ENCODE measurements at regions not wholly inside any gene's neighbourhood (a gene's known extent, or its start where the extent isn't known, plus 50 kb on each side); places are given as distances from the start of the nearest gene placed in this dataset.

DNA sequence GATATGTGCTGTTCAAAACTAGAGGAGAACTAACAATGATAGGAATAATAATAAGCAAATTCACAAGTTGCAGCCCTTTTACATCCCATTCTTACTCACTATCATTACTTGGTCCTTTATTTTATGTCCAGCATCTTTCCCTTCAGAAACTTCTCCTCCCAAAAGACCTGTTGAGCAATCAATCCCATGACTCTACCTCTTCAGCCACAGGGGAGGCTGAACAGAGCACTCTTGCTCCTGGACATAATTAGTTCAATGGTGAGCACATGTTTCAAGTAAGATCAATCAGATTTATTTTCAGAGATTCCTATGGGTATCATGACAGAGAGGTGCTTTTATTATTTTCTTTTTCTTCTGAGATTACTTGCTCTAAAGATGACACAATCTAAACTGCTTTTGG, 260.0 kb downstream of the COG6 start:
- no peak for FAIRE-seq
- Histone ChIP-seq H4K20me1 (ENCODE audit: insufficient read depth, low read length) (no peaks in the 10 kb centered on the region), H3K4me1 (ENCODE audit: insufficient read depth, low read length) (no peaks in the 10 kb centered on the region), H3K4me2 (ENCODE audit: low read length) (no peak overlapping the region), H3K9me3 (ENCODE audit: insufficient read depth, low read depth, low read length) (no peaks in the 10 kb centered on the region), H3K27ac (ENCODE audit: low read depth, low read length) (no peak overlapping the region), H3K27me3 (ENCODE audit: insufficient read depth, low read length) (no peaks in the 10 kb centered on the region), H3K9ac (ENCODE audit: low read length) (no peak overlapping the region), H3K36me3 (ENCODE audit: insufficient read depth, low read length) (no peaks in the 10 kb centered on the region), H2AFZ (ENCODE audit: low read depth, low read length) (no peak overlapping the region), H3K4me3 (ENCODE audit: insufficient read depth, low read depth, low read length) (no peak overlapping the region), H3K79me2 (ENCODE audit: insufficient read depth, low read length) (no peaks in the 10 kb centered on the region)
- no peak overlapping the region for H3K4me3 Mint-ChIP-seq (ENCODE audit: unreplicated experiment)
- no peaks in the 10 kb centered on the region for H3K9me3 Mint-ChIP-seq (ENCODE audit: unreplicated experiment)
- H3K27me3 Mint-ChIP-seq (ENCODE audit: low read depth, unreplicated experiment): no peaks in the 10 kb centered on the region
- no peak overlapping the region for H3K27ac Mint-ChIP-seq (ENCODE audit: unreplicated experiment)
- peaks cover 3% of the 10 kb centered on the region for H3K4me1 Mint-ChIP-seq (ENCODE audit: low read depth, unreplicated experiment)
- no peak for DNase-seq (ENCODE audit: low read depth)
- TF ChIP-seq EZH2 (IDR thresholded peaks at IDR 0.05; ENCODE audit: insufficient read depth, low read length): no peak
- TF ChIP-seq CTCF (IDR thresholded peaks at IDR 0.05; ENCODE audit: insufficient read depth, low read depth, low read length): no peak
- H3K36me3 Mint-ChIP-seq (ENCODE audit: low read depth, unreplicated experiment): no peaks in the 10 kb centered on the region

DNA sequence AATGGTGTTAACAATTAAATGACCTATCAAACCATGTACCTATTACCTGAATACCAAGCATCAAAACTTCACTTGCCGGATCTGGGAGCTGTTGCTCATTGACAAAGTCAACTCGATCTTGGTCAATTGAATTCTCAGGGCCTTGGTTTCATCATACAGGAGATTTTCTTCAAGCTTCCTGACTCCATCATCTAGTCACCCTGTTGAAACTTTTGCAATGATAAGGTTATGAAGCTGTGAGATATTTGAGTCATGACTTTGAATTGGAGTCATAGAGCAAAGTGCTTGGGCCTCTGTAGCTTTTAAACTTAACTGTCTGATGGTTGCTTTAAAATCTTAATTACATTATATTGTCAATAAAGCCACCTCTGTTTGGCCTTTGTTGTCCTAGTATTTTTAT, 260.9 kb downstream of the COG6 start:
- FAIRE-seq (no peak), DNase-seq (ENCODE audit: low read depth) (no peak)
- H3K79me2 ChIP-seq (ENCODE audit: insufficient read depth, low read length): no peaks in the 10 kb centered on the region
- no peaks in the 10 kb centered on the region for H3K27me3 ChIP-seq (ENCODE audit: insufficient read depth, low read length)
- H3K4me3 ChIP-seq (ENCODE audit: insufficient read depth, low read depth, low read length): no peak overlapping the region
- no peak overlapping the region for H3K4me3 Mint-ChIP-seq (ENCODE audit: unreplicated experiment)
- H3K36me3 Mint-ChIP-seq (ENCODE audit: low read depth, unreplicated experiment): no peaks in the 10 kb centered on the region
- H3K4me1 Mint-ChIP-seq (ENCODE audit: low read depth, unreplicated experiment): peaks cover 3% of the 10 kb centered on the region
- no peaks in the 10 kb centered on the region for H3K9me3 ChIP-seq (ENCODE audit: insufficient read depth, low read depth, low read length)
- TF ChIP-seq EZH2 (IDR thresholded peaks at IDR 0.05; ENCODE audit: insufficient read depth, low read length) (no peak), CTCF (IDR thresholded peaks at IDR 0.05; ENCODE audit: insufficient read depth, low read depth, low read length) (no peak)
- no peak overlapping the region for H2AFZ ChIP-seq (ENCODE audit: low read depth, low read length)
- H3K9ac ChIP-seq (ENCODE audit: low read length): no peak overlapping the region
- H3K27ac ChIP-seq (ENCODE audit: low read depth, low read length): no peak overlapping the region
- no peaks in the 10 kb centered on the region for H4K20me1 ChIP-seq (ENCODE audit: insufficient read depth, low read length)
- H3K36me3 ChIP-seq (ENCODE audit: insufficient read depth, low read length): no peaks in the 10 kb centered on the region
- peaks cover 2% of the 10 kb centered on the region for H3K9me3 Mint-ChIP-seq (ENCODE audit: unreplicated experiment)
- H3K27ac Mint-ChIP-seq (ENCODE audit: unreplicated experiment): no peak overlapping the region
- H3K27me3 Mint-ChIP-seq (ENCODE audit: low read depth, unreplicated experiment): no peaks in the 10 kb centered on the region
- no peaks in the 10 kb centered on the region for H3K4me1 ChIP-seq (ENCODE audit: insufficient read depth, low read length)
- H3K4me2 ChIP-seq (ENCODE audit: low read length): no peak overlapping the region

DNA sequence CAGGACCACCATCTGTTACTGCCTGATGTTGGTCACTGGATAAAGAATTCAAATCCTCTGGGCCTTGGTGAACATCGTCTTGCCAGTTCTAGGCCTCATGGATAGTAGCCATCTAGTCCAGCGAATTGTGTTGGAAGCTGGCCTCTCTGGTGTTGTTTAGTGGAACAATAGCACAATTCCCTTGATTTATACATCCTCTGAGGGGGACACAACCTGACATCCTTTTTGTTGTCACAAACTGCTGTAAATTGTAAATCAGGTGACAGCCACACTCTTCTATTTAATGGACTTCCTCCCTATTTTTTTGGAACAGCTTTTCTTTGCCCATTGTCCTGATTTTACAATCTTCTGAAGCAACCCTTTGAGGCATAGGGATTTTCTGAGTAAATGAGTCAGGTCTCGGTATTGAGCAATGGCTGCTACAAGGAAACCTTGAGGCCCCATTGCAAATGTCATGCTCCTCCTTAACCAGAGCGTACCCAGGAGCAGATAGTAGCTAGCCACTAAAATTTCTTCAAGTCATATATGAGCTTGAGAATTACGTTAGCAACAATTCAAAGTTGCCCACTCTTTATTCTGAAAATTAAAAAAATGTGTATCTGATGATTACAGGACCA, 263.3 kb downstream of the COG6 start:
- Mint-ChIP-seq H3K9me3 (ENCODE audit: unreplicated experiment) (peaks cover 8% of the 10 kb centered on the region), H3K4me1 (ENCODE audit: low read depth, unreplicated experiment) (peaks cover 2% of the 10 kb centered on the region), H3K36me3 (ENCODE audit: low read depth, unreplicated experiment) (no peaks in the 10 kb centered on the region), H3K27ac (ENCODE audit: unreplicated experiment) (no peak overlapping the region), H3K4me3 (ENCODE audit: unreplicated experiment) (no peak overlapping the region), H3K27me3 (ENCODE audit: low read depth, unreplicated experiment) (no peaks in the 10 kb centered on the region)
- Histone ChIP-seq H4K20me1 (ENCODE audit: insufficient read depth, low read length) (no peaks in the 10 kb centered on the region), H3K9me3 (ENCODE audit: insufficient read depth, low read depth, low read length) (no peaks in the 10 kb centered on the region), H3K4me2 (ENCODE audit: low read length) (no peak overlapping the region), H3K4me3 (ENCODE audit: insufficient read depth, low read depth, low read length) (no peak overlapping the region), H3K4me1 (ENCODE audit: insufficient read depth, low read length) (no peaks in the 10 kb centered on the region), H3K79me2 (ENCODE audit: insufficient read depth, low read length) (no peaks in the 10 kb centered on the region), H3K27ac (ENCODE audit: low read depth, low read length) (no peak overlapping the region), H3K36me3 (ENCODE audit: insufficient read depth, low read length) (no peaks in the 10 kb centered on the region), H2AFZ (ENCODE audit: low read depth, low read length) (no peak overlapping the region), H3K9ac (ENCODE audit: low read length) (no peak overlapping the region), H3K27me3 (ENCODE audit: insufficient read depth, low read length) (no peaks in the 10 kb centered on the region)
- FAIRE-seq: no peak
- no peak for DNase-seq (ENCODE audit: low read depth)
- no peak for TF ChIP-seq EZH2 (IDR thresholded peaks at IDR 0.05; ENCODE audit: insufficient read depth, low read length)
- TF ChIP-seq CTCF (IDR thresholded peaks at IDR 0.05; ENCODE audit: insufficient read depth, low read depth, low read length): no peak

Measured in astrocyte (in vitro differentiated cells and primary cell).